ENCODE measurements at regions not wholly inside any gene's neighbourhood (a gene's known extent, or its start where the extent isn't known, plus 50 kb on each side); places are given as distances from the start of the nearest gene placed in this dataset.

DNA sequence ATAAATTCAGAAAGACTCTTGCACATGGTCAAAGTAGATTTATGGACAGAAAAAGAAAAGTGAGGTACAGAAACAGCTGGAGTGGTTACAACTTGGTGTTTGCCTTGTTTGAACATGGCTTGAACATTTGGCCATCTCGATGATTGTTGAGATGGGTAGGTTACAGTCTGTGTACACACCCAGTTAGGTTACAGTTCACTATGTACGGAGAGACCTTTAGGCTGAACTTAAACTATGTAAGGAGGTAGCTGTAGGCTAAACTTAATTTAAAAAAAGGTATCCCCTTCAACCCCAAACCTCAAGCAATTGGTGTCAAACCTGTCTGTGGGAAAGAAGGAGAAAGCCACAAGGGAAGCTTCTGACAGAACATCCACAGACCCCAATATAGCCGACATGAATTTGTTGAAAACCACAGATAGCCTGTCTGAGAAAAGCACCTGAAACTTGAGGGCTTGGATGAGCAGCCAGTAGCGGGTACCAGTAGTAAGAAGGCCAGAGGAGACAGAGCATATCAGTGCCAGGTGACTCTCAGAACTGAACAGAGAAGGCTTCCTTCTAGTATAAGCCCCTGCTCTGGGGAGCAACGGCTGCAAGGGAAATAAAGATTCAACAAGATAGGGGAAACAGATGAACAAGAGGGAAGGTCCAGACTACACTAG is 247.9 kb upstream of the GALNTL6 start:
- DNase-seq (no peak), ATAC-seq (no peak)
- Histone ChIP-seq H3K9me3 (no peaks in the 10 kb centered on the region), H3K4me3 (no peak overlapping the region), H3K27me3 (no peaks in the 10 kb centered on the region), H3K27ac (no peak overlapping the region), H3K36me3 (replicated peaks in 1 of 2; ENCODE audit: insufficient read depth in 1 of 2, low read depth in 2 of 2) (no peaks in the 10 kb centered on the region), H3K4me1 (no peaks in the 10 kb centered on the region)
- intact Hi-C loops (cut with DNase I), result no loop called here
- TF ChIP-seq POLR2A (IDR thresholded peaks at IDR 0.05), result no peak
- TF ChIP-seq, protein P1, sequence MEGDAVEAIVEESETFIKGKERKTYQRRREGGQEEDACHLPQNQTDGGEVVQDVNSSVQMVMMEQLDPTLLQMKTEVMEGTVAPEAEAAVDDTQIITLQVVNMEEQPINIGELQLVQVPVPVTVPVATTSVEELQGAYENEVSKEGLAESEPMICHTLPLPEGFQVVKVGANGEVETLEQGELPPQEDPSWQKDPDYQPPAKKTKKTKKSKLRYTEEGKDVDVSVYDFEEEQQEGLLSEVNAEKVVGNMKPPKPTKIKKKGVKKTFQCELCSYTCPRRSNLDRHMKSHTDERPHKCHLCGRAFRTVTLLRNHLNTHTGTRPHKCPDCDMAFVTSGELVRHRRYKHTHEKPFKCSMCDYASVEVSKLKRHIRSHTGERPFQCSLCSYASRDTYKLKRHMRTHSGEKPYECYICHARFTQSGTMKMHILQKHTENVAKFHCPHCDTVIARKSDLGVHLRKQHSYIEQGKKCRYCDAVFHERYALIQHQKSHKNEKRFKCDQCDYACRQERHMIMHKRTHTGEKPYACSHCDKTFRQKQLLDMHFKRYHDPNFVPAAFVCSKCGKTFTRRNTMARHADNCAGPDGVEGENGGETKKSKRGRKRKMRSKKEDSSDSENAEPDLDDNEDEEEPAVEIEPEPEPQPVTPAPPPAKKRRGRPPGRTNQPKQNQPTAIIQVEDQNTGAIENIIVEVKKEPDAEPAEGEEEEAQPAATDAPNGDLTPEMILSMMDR (IDR thresholded peaks at IDR 0.05), result no peak
- WGBS, 2 donors, result 45 to 63% methylated on average over 5 of the region's 5 CpGs

DNA sequence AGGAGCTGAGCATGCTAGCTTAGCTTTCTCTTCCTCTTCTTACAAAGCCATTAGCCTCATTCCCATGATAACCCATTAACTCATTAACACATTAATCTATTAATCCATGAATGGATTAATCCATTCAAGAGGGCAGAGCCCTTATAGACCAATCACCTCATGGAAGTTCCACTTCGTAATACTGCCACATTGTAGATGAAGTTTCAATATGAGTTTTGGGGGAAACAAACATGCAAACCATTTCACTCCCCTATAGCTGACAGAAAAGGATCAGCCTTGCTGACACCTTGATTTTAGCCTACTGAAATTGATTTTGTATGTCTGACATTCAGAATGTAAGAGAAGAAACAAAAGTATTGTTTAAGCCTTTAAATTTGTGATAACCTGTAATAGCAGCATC is 251.8 kb upstream of the GALNTL6 start:
- Histone ChIP-seq H3K27ac (no peak overlapping the region), H3K9me3 (no peaks in the 10 kb centered on the region), H3K36me3 (replicated peaks in 1 of 2; ENCODE audit: insufficient read depth in 1 of 2, low read depth in 2 of 2) (no peaks in the 10 kb centered on the region), H3K4me3 (no peak overlapping the region), H3K4me1 (no peaks in the 10 kb centered on the region), H3K27me3 (no peaks in the 10 kb centered on the region)
- WGBS, 2 donors, result 70 to 85% methylated on average over 1 of the region's 1 CpG
- intact Hi-C loops (cut with DNase I), result no loop called here
- TF ChIP-seq, protein P1 (IDR thresholded peaks at IDR 0.05), result no peak
- TF ChIP-seq POLR2A (IDR thresholded peaks at IDR 0.05), result no peak
- ATAC-seq (no peak), DNase-seq (no peak)

DNA sequence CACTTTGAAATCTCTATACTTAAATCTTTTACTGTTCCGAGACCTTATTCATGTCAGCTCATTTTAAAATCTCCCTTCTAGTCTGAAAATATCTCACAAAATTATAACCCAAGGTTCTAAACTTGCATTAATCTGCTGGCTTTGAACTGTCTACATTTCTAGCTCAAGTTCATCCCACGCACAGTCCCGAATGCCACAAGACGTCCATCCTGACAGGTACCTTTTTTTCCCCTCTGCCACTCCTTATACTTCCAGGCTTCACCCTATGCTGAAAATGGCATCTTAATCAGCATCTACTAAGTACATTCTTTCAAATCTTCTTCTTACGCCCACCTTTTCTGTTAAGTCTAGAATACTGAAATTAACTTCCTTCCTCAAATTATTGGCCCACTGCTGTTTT is 259.2 kb upstream of the GALNTL6 start:
- 76 to 79% methylated on average over 5 of the region's 5 CpGs for WGBS, 2 donors
- Histone ChIP-seq H3K27me3 (no peaks in the 10 kb centered on the region), H3K27ac (no peak overlapping the region), H3K4me3 (no peak overlapping the region), H3K9me3 (no peaks in the 10 kb centered on the region), H3K4me1 (no peaks in the 10 kb centered on the region), H3K36me3 (replicated peaks in 1 of 2; ENCODE audit: insufficient read depth in 1 of 2, low read depth in 2 of 2) (no peaks in the 10 kb centered on the region)
- TF ChIP-seq POLR2A (IDR thresholded peaks at IDR 0.05), result no peak
- TF ChIP-seq, protein P1 (IDR thresholded peaks at IDR 0.05), result no peak
- DNase-seq (no peak), ATAC-seq (no peak)
- intact Hi-C loops (cut with DNase I), result no loop called here

DNA sequence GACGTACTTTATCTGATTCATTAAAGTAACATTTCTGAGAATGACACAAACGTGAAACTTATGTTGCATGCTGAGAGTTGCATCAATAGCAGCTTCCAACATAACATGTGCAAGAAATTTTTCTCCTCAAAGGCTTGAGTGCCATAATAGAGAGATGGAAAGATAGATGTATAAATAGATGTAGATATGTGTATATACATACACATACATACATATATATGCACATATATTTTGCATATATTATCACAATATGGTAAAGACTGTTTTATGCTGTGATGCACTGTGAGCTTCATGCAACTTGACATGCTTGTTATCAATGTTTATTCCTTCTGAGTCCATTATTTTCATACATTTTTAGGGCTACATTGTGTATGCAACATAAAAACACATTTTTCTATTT is 270.6 kb upstream of the GALNTL6 start:
- no peak overlapping the region for H3K4me3 ChIP-seq
- intact Hi-C loops (cut with DNase I), result no loop called here
- DNase-seq (no peak), ATAC-seq (no peak)
- H3K36me3 ChIP-seq (replicated peaks in 1 of 2; ENCODE audit: insufficient read depth in 1 of 2, low read depth in 2 of 2), result no peaks in the 10 kb centered on the region
- no peak for TF ChIP-seq POLR2A (IDR thresholded peaks at IDR 0.05)
- TF ChIP-seq, protein P1 (IDR thresholded peaks at IDR 0.05), result no peak
- no peak overlapping the region for H3K27ac ChIP-seq
- H3K4me1 ChIP-seq, result no peaks in the 10 kb centered on the region
- H3K27me3 ChIP-seq, result no peaks in the 10 kb centered on the region
- H3K9me3 ChIP-seq, result no peaks in the 10 kb centered on the region
- WGBS, 2 donors, result 37 to 52% methylated on average over 2 of the region's 2 CpGs

DNA sequence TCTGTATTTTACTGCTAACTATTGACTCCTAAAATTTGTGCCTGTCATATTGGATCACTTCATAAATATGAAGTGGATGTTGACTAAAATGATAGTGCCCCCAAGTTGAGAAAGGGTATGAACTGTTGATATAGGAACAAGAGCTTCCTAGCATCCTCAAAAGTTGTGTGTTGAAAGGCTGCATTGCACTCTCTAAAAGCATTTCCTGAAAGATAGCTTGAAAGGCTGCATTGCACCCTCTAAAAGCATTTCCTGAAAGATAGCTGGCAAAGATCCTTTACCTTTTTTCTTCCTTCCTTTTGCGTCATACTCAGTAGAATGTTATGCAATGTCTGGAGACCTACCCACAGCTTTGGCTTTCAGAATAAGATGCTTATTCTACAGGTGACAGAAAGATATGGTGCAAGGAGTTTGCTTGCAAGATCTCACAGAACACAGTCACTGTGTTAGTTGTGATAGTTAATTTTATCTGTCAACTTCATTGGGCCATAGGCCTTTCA is 274.6 kb upstream of the GALNTL6 start:
- Histone ChIP-seq H3K27me3 (no peaks in the 10 kb centered on the region), H3K36me3 (replicated peaks in 1 of 2; ENCODE audit: insufficient read depth in 1 of 2, low read depth in 2 of 2) (no peaks in the 10 kb centered on the region), H3K27ac (no peak overlapping the region), H3K4me3 (no peak overlapping the region), H3K9me3 (no peaks in the 10 kb centered on the region), H3K4me1 (no peaks in the 10 kb centered on the region)
- no peak for DNase-seq
- TF ChIP-seq, protein P1 (IDR thresholded peaks at IDR 0.05), result no peak
- TF ChIP-seq POLR2A (IDR thresholded peaks at IDR 0.05), result no peak
- intact Hi-C loops (cut with DNase I), result no loop called here
- 59 to 62% methylated on average over 1 of the region's 1 CpG for WGBS, 2 donors
- ATAC-seq, result no peak

Measured in body of pancreas (tissue), 4 donors.